T-helper 2 cell treated with Interferon-gamma antibody and Interleukin-4, amounts not matched to agents 5 μg/mL and 100 μg/mL, for 36 hours (primary cell): ENCODE measurements at regions not wholly inside any gene's neighbourhood (a gene's known extent, or its start where the extent isn't known, plus 50 kb on each side); places are given as distances from the start of the nearest gene placed in this dataset.

Experiments used
- DNase-seq: peaks from one replicate; pipeline ENCODE4 v3.0.0; 2021; ENCODE audit warnings: low spot score
- H3K27ac Mint-ChIP-seq: one replicate; pipeline ENCODE4 v1.8.0; 2021; ENCODE audit warnings: mild to moderate bottlenecking, mixed read lengths
- H3K27me3 Mint-ChIP-seq: one replicate; pipeline ENCODE4 v1.8.0; 2021; ENCODE audit warnings: low read depth, mixed read lengths
- H3K36me3 Mint-ChIP-seq: one replicate; pipeline ENCODE4 v1.8.0; 2021; ENCODE audit warnings: low read depth, mixed read lengths
- H3K4me1 Mint-ChIP-seq: one replicate; pipeline ENCODE4 v1.8.0; 2021; ENCODE audit warnings: low read depth, mixed read lengths
- H3K4me3 Mint-ChIP-seq: one replicate; pipeline ENCODE4 v1.8.0; 2022; ENCODE audit warnings: mild to moderate bottlenecking, moderate library complexity, mixed read lengths
- H3K9me3 Mint-ChIP-seq: one replicate; pipeline ENCODE4 v1.8.0; 2021; ENCODE audit warnings: mixed read lengths

DNA sequence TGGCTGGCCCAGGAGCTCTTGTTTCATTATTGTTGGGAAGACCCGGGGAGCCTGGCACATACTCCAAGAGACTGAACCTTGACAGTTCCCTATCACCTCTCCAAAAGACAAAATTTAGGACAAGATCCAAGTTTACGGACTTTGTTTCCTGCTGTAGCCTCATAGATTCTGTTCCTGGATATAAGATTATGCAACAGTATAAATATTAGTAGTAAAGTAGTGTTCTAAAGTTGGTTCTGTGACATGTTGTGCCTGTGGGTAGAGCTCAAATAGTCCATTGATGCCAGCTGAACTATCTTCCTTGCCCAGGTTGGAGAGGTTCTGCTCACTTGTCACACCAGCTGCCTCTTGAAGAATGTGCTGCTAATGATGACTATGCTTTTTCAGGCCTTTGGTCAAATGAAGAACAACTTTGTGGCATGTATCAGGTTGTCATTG lies 430.2 kb downstream of the DMAC1 start:
- no peak overlapping the region for H3K4me3 Mint-ChIP-seq
- peaks cover 7% of the 10 kb centered on the region for H3K27me3 Mint-ChIP-seq
- H3K36me3 Mint-ChIP-seq, result no peaks in the 10 kb centered on the region
- no peaks in the 10 kb centered on the region for H3K4me1 Mint-ChIP-seq
- no peak overlapping the region for H3K27ac Mint-ChIP-seq
- no peak for DNase-seq
- no peaks in the 10 kb centered on the region for H3K9me3 Mint-ChIP-seq

DNA sequence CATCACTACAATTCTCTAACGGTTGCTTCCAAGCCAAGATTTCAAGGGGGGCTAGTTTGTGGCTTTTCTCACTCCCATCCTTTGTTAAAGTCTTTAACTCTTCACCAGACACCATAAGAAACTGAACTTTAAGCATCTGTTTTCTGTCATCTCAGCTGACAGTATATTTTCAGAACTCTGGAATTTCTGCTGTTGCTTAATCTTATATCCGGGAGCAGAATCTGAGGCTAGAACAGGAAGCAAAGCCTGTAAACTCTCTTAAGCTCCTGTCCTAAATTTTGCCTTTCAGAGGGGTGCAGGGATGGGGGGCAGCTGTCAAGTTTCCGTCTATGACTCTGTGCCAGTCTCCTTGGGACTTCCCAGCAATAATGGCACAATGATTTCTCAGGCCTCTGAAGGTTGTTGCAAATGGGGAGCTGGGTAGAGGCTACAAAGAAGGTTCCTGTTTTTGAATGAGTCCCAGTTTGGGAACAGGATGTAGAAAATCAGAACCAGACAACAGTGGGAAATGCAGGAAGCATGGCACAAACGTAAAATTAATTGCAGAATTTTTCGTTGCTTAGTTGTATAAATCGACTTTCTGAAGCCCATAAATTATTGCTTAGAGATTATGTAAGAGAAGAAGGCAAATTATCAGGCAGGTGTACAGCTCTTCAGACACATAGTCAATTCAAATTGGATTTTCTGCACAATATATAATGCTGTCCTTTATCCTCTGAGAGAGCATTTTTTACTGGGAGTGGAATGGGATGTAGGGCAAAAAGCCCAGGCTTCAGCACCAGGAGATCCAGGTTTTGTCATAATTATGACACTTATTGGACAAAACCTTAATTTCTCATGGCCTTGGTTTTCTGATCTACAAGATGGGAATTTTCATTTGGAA lies 430.9 kb downstream of the DMAC1 start:
- Mint-ChIP-seq H3K4me1 (no peaks in the 10 kb centered on the region), H3K9me3 (no peaks in the 10 kb centered on the region), H3K27me3 (peaks cover 7% of the 10 kb centered on the region), H3K4me3 (no peak overlapping the region), H3K27ac (no peak overlapping the region), H3K36me3 (no peaks in the 10 kb centered on the region)
- DNase-seq, result no peak

DNA sequence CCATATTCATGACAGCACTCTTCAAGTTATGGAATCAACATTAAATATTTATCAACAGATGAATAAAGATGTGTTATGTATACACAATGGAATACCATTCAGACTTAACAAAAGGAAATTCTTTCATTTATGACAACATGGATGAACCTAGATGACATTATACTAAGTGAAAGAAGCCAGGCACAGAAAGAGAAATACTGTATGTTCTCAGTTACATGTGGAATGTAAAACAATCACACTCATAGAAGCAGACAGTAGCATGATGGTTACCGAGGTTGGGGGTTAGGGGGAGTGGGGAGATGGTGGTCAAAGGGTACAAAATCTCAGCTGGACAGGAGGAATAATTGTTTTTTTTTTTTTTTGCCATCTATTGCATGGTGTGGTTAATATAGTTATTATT lies 431.9 kb downstream of the DMAC1 start:
- Mint-ChIP-seq H3K9me3 (no peaks in the 10 kb centered on the region), H3K27me3 (peaks cover 7% of the 10 kb centered on the region), H3K36me3 (no peaks in the 10 kb centered on the region), H3K4me3 (no peak overlapping the region), H3K27ac (no peak overlapping the region), H3K4me1 (no peaks in the 10 kb centered on the region)
- DNase-seq, result no peak

DNA sequence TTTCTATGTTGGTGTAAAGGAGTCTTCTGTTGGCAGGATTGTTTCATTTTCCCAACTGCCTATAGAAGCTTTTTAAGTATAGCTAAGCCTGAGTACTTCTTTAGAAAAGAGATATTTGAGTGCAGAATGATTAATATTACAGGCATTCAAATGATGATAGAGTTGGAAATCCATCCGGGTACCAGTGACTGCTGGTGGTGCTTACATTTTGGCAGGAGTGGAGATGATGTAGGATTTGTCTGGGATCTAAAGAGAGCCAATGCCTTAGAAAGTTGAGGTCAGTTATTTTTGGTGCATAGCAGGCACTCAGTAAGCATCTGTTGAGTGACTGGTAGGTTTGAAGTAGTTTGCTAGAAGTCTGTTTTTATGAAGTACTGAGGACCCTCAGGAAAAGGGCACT lies 433.5 kb downstream of the DMAC1 start:
- no peak for DNase-seq
- no peak overlapping the region for H3K4me3 Mint-ChIP-seq
- H3K9me3 Mint-ChIP-seq, result no peaks in the 10 kb centered on the region
- no peak overlapping the region for H3K27ac Mint-ChIP-seq
- no peaks in the 10 kb centered on the region for H3K4me1 Mint-ChIP-seq
- peaks cover 7% of the 10 kb centered on the region for H3K27me3 Mint-ChIP-seq
- no peaks in the 10 kb centered on the region for H3K36me3 Mint-ChIP-seq

DNA sequence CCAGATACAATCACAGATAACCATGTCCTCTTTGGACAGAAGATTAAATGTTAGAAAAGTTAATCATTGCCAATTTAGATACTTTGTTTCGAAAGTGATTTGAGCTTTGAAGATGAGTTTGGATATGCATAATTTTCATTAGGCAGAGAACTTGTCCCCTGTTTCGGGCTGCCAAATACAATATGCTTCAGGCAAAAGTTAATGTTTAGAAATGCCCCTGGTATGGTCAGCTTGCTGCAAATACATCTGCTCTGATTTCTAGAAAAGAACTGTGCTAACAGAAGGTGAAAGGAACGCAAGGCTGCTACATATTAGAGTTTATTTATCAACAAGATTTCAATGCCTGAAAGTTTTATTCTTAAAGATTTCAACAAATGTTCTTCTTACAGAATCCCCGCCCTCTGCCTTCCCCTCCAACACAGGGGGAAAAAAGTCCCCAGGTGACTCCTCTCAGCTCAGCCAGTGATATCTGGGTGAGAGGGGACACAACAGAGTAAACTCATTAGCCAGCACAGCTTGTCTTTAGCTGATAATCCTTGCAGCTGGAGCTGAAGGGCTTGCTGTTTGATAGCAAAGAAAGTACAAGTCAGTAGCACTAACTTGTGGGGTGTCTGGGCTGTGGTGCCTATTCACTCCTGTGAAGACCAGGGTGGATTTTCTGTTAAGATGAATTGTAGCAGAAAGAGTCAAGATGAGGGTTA lies 435.7 kb downstream of the DMAC1 start:
- no peaks in the 10 kb centered on the region for H3K36me3 Mint-ChIP-seq

GRCh38 chr9:7360513-7360912 lies 439.1 kb downstream of the DMAC1 start:
- peaks cover 9% of the 10 kb centered on the region for H3K27me3 Mint-ChIP-seq
- H3K9me3 Mint-ChIP-seq, result no peaks in the 10 kb centered on the region
- no peak overlapping the region for H3K4me3 Mint-ChIP-seq
- no peaks in the 10 kb centered on the region for H3K36me3 Mint-ChIP-seq
- H3K27ac Mint-ChIP-seq, result no peak overlapping the region
- no peak for DNase-seq
- no peaks in the 10 kb centered on the region for H3K4me1 Mint-ChIP-seq

More for the DNA sequence above, 435.7 kb downstream of the DMAC1 start:
- no peak for DNase-seq
- Mint-ChIP-seq H3K9me3 (no peaks in the 10 kb centered on the region), H3K4me1 (no peaks in the 10 kb centered on the region), H3K27me3 (peaks cover 7% of the 10 kb centered on the region), H3K4me3 (no peak overlapping the region), H3K27ac (no peak overlapping the region)

- H3K27ac Mint-ChIP-seq, result no peak overlapping the region
- DNase-seq, result no peak
- H3K36me3 Mint-ChIP-seq, result no peaks in the 10 kb centered on the region
- no peaks in the 10 kb centered on the region for H3K9me3 Mint-ChIP-seq
- peaks cover 15% of the 10 kb centered on the region for H3K27me3 Mint-ChIP-seq
- no peak overlapping the region for H3K4me3 Mint-ChIP-seq
- no peaks in the 10 kb centered on the region for H3K4me1 Mint-ChIP-seq
Observed at GRCh38 chr9:7358876-7359275, 440.7 kb downstream of the DMAC1 start.

GRCh38 chr9:7354704-7355103 lies 444.9 kb downstream of the DMAC1 start:
- no peaks in the 10 kb centered on the region for H3K4me1 Mint-ChIP-seq

DNA sequence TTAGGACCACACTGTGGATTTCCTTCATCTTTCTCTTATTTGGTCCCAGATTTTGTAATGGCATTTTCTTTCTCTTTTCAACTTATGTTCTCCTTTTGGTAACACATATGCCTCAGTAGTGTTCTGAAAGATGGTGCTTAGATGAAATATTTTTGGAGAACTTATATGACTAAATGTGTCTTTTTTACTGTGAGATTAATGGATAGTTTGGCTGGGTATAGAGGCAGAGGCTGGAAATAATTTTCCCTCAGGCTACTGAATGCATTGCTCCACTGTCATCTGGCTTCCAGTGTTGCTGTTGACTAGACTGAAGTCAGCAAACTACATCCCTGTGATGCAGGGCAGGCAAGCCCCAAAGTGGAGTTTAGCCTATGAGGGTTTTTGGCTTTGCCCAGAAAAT lies 450.9 kb downstream of the DMAC1 start:
- peaks cover 13% of the 10 kb centered on the region for H3K9me3 Mint-ChIP-seq
- H3K36me3 Mint-ChIP-seq, result no peaks in the 10 kb centered on the region
- H3K4me1 Mint-ChIP-seq, result no peaks in the 10 kb centered on the region
- no peak overlapping the region for H3K4me3 Mint-ChIP-seq
- H3K27ac Mint-ChIP-seq, result no peak overlapping the region
- DNase-seq, result no peak
- peaks cover 19% of the 10 kb centered on the region for H3K27me3 Mint-ChIP-seq

More at GRCh38 chr9:7354704-7355103, 444.9 kb downstream of the DMAC1 start:
- peaks cover 3% of the 10 kb centered on the region for H3K9me3 Mint-ChIP-seq
- H3K27ac Mint-ChIP-seq, result no peak overlapping the region
- peaks cover 23% of the 10 kb centered on the region for H3K27me3 Mint-ChIP-seq
- no peaks in the 10 kb centered on the region for H3K36me3 Mint-ChIP-seq
- DNase-seq, result no peak
- H3K4me3 Mint-ChIP-seq, result no peak overlapping the region

GRCh38 chr9:7347556-7347955 lies 452.0 kb downstream of the DMAC1 start:
- Mint-ChIP-seq H3K4me3 (no peak overlapping the region), H3K27ac (no peak overlapping the region), H3K36me3 (no peaks in the 10 kb centered on the region), H3K27me3 (peaks cover 16% of the 10 kb centered on the region), H3K9me3 (peaks cover 13% of the 10 kb centered on the region), H3K4me1 (no peaks in the 10 kb centered on the region)
- DNase-seq, result no peak

GRCh38 chr9:7346144-7346543 lies 453.4 kb downstream of the DMAC1 start:
- H3K9me3 Mint-ChIP-seq, result peaks cover 13% of the 10 kb centered on the region
- DNase-seq, result no peak
- no peak overlapping the region for H3K4me3 Mint-ChIP-seq
- peaks cover 18% of the 10 kb centered on the region for H3K27me3 Mint-ChIP-seq
- H3K27ac Mint-ChIP-seq, result no peak overlapping the region
- no peaks in the 10 kb centered on the region for H3K36me3 Mint-ChIP-seq
- no peaks in the 10 kb centered on the region for H3K4me1 Mint-ChIP-seq

DNA sequence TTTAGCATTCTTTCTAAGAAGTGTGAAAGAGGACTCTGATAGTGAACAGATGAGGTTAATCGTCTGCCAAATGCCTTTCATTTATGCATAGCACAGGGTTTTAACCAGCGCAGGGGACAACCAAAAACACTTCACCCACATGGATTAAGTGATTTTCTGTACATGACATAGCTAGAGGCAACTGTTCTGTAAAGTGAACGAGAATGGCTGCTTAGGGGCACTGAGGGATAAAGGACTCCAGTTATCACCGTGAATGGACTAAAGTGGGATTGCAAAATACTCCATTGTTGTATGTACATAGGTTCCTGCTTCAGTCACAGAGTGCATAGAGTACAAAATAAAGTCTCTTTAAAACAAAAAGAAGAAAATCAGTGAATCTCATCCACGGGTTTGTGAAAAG lies 456.8 kb downstream of the DMAC1 start:
- Mint-ChIP-seq H3K27ac (no peak overlapping the region), H3K36me3 (no peaks in the 10 kb centered on the region), H3K4me3 (no peak overlapping the region), H3K27me3 (peaks cover 18% of the 10 kb centered on the region), H3K4me1 (no peaks in the 10 kb centered on the region), H3K9me3 (no peaks in the 10 kb centered on the region)
- no peak for DNase-seq

DNA sequence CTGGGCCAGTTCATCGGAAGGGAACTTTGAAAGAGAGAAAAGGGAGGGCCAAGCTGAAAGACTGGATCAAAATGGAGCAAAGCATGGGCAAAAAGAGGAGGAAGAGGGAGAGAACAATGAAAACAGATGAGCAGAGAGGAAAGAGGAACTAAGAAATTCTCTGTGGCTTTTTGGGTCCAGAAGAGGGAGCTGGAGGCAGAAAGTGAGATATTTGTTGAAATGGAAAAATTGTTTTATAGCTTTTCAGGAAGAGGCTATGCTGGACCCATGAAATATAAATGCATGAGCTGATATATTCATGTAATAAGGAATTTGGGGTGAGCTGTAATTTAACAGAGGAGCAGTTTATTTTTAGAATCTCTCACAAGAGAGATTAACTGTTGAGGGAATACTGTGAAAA lies 457.3 kb downstream of the DMAC1 start:
- DNase-seq, result no peak
- Mint-ChIP-seq H3K4me3 (no peak overlapping the region), H3K4me1 (no peaks in the 10 kb centered on the region), H3K36me3 (no peaks in the 10 kb centered on the region), H3K27ac (no peak overlapping the region), H3K9me3 (no peaks in the 10 kb centered on the region), H3K27me3 (peaks cover 22% of the 10 kb centered on the region)

DNA sequence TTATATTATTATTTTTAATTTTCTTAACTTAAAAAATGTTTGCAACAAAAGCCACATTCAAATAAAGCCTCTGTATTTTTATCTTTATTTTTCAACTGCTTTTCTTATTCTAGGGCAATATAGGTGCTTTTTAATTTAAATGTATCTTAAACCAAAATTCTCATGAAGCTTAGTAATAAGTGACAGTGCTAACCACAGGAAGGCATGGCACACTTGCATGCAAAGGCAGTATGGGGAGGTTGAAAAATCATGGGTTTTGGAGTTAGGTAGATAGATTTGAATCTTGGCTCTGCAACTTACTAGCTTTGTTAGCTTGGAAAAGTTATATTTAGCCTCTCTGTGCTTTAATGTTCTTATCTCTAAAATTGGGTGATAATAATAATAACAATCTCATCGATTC lies 458.0 kb downstream of the DMAC1 start:
- no peak overlapping the region for H3K4me3 Mint-ChIP-seq
- DNase-seq, result no peak
- H3K27ac Mint-ChIP-seq, result no peak overlapping the region
- no peaks in the 10 kb centered on the region for H3K9me3 Mint-ChIP-seq
- H3K27me3 Mint-ChIP-seq, result peaks cover 24% of the 10 kb centered on the region
- no peaks in the 10 kb centered on the region for H3K4me1 Mint-ChIP-seq
- H3K36me3 Mint-ChIP-seq, result no peaks in the 10 kb centered on the region
